Smooth muscle cell (in vitro differentiated cells): ENCODE measurements at regions not wholly inside any gene's neighbourhood (a gene's known extent, or its start where the extent isn't known, plus 50 kb on each side); places are given as distances from the start of the nearest gene placed in this dataset.
A peak's percentile ranks its signal among the peaks of the same experiment; 100 is the strongest.

Experiments
- DNase-seq: peaks from one replicate; lab custom pipeline; 2025; ENCODE audit not compliant: unreplicated experiment; lab: John Stamatoyannopoulos, UW
- H2AFZ ChIP-seq: fragments of 200-600 bp; sonication (generic); 2 replicates; pipeline ENCODE4 v1.6.0; 2016; ENCODE audit warnings: antibody characterized with exemption, low read depth, mild to moderate bottlenecking
- H3F3A ChIP-seq: fragments of 200-600 bp; sonication (generic); 2 replicates; pipeline ENCODE4 v1.6.0; 2017; ENCODE audit warnings: antibody characterized with exemption, low read depth
- H3K27ac ChIP-seq: fragments of 200-600 bp; sonication (generic); 2 replicates; pipeline ENCODE4 v1.5.1; 2016; ENCODE audit warnings: low read depth, mild to moderate bottlenecking
- H3K27me3 ChIP-seq: fragments of 200-600 bp; sonication (generic); 2 replicates; pipeline ENCODE4 v1.6.1; 2016; ENCODE audit warnings: low read depth, mild to moderate bottlenecking
- H3K36me3 ChIP-seq: fragments of 200-600 bp; sonication (generic); 2 replicates; pipeline ENCODE4 v1.5.1; 2016; ENCODE audit warnings: low read depth
- H3K4me1 ChIP-seq: fragments of 200-600 bp; sonication (generic); 2 replicates; pipeline ENCODE4 v1.5.1; 2016; ENCODE audit warnings: low read depth
- H3K4me2 ChIP-seq: fragments of 200-600 bp; sonication (generic); 2 replicates; pipeline ENCODE4 v1.6.0; 2016; ENCODE audit warnings: mild to moderate bottlenecking
- H3K4me3 ChIP-seq: fragments of 200-600 bp; sonication (generic); 2 replicates; pipeline ENCODE4 v1.5.1; 2016; ENCODE audit warnings: mild to moderate bottlenecking
- H3K79me2 ChIP-seq: fragments of 200-600 bp; sonication (generic); 2 replicates; pipeline ENCODE4 v1.6.0; 2016; ENCODE audit warnings: low read depth, mild to moderate bottlenecking
- H3K9ac ChIP-seq: fragments of 200-600 bp; sonication (generic); 2 replicates; pipeline ENCODE4 v1.6.0; 2016; ENCODE audit warnings: low read depth
- H3K9me3 ChIP-seq: fragments of 200-600 bp; sonication (generic); replicated peaks from 2 replicates; pipeline ENCODE4 v1.5.1; 2016; ENCODE audit warnings: low read depth
- H4K20me1 ChIP-seq: fragments of 200-600 bp; sonication (generic); 2 replicates; pipeline ENCODE4 v1.6.0; 2016; ENCODE audit warnings: low read depth
- CTCF ChIP-seq: fragments of 200-600 bp; sonication (generic); IDR thresholded peaks from 2 replicates; pipeline ENCODE4 v1.5.1; 2017; ENCODE audit warnings: borderline replicate concordance, mild to moderate bottlenecking, antibody characterized with exemption; ENCODE audit not compliant: insufficient read depth, poor library complexity, severe bottlenecking
- WGBS: methylation state at CpG from one replicate; pipeline ENCODE4 v1.1.7; 2016; ENCODE audit warnings: low lambda C conversion rate; 5-methylcytosine and 5-hydroxymethylcytosine counted together

- no peak overlapping the region for H3K27ac ChIP-seq
- no peaks in the 10 kb centered on the region for H4K20me1 ChIP-seq
- WGBS = 89% methylated on average over 2 of the region's 2 CpGs
- H3K27me3 ChIP-seq = no peaks in the 10 kb centered on the region
- no peaks in the 10 kb centered on the region for H3K9me3 ChIP-seq
- no peak overlapping the region for H2AFZ ChIP-seq
- H3K4me3 ChIP-seq = no peak overlapping the region
- H3K4me2 ChIP-seq = no peak overlapping the region
- no peak for TF ChIP-seq CTCF
- H3K9ac ChIP-seq = no peak overlapping the region
- H3K36me3 ChIP-seq = no peaks in the 10 kb centered on the region
- H3K4me1 ChIP-seq = peaks cover 11% of the 10 kb centered on the region
- H3F3A ChIP-seq = no peaks in the 10 kb centered on the region
- DNase-seq = no peak
- no peaks in the 10 kb centered on the region for H3K79me2 ChIP-seq
Measured at GRCh38 chr10:83612746-83613145, 526.6 kb upstream of the GHITM start.

GRCh38 chr10:83617172-83617571, 522.1 kb upstream of the GHITM start:
- Histone ChIP-seq H3K9me3 (no peaks in the 10 kb centered on the region), H3K4me2 (no peak overlapping the region), H3K79me2 (no peaks in the 10 kb centered on the region), H4K20me1 (no peaks in the 10 kb centered on the region), H3K27me3 (no peaks in the 10 kb centered on the region), H2AFZ (no peak overlapping the region), H3F3A (no peaks in the 10 kb centered on the region), H3K9ac (no peak overlapping the region), H3K36me3 (no peaks in the 10 kb centered on the region), H3K27ac (no peak overlapping the region), H3K4me3 (no peak overlapping the region), H3K4me1 (peaks cover 8% of the 10 kb centered on the region)
- DNase-seq = no peak
- TF ChIP-seq CTCF = no peak
- 90% methylated on average over 1 of the region's 1 CpG for WGBS

- no peaks in the 10 kb centered on the region for H3F3A ChIP-seq
- H3K27ac ChIP-seq = no peak overlapping the region
- 55% methylated on average over 5 of the region's 5 CpGs for WGBS
- H3K27me3 ChIP-seq = no peaks in the 10 kb centered on the region
- H2AFZ ChIP-seq = peak overlapping the region; percentile 73
- H3K4me3 ChIP-seq = no peak overlapping the region
- no peaks in the 10 kb centered on the region for H3K79me2 ChIP-seq
- DNase-seq = no peak
- no peaks in the 10 kb centered on the region for H3K36me3 ChIP-seq
- H3K4me1 ChIP-seq = peaks cover 6% of the 10 kb centered on the region
- no peak overlapping the region for H3K4me2 ChIP-seq
- no peaks in the 10 kb centered on the region for H3K9me3 ChIP-seq
- H4K20me1 ChIP-seq = no peaks in the 10 kb centered on the region
- no peak overlapping the region for H3K9ac ChIP-seq
- no peak for TF ChIP-seq CTCF
Measured at GRCh38 chr10:83617692-83618545, 521.4 kb upstream of the GHITM start.
